H1 (cell line): ENCODE measurements at regions not wholly inside any gene's neighbourhood (a gene's known extent, or its start where the extent isn't known, plus 50 kb on each side); places are given as distances from the start of the nearest gene placed in this dataset.

ENCODE experiments used
- CEBPB ChIP-seq: IDR thresholded peaks from 2 replicates; pipeline ENCODE4 v1.6.1; 2012; ENCODE audit warnings: low read depth, low read length
- CTCF ChIP-seq, 3 experiments: IDR thresholded peaks; 1 replicate in 2 of 3; 2 replicates in 1 of 3; pipeline versions ENCODE4 v1.5.1 to v1.6.1; 2011; ENCODE audit warnings: low read length in 3 of 3, mild to moderate bottlenecking in 3 of 3, inconsistent platforms in 2 of 3, low read depth in 1 of 3, moderate library complexity in 1 of 3; ENCODE audit not compliant: insufficient read depth in 1 of 3; ENCODE audit errors: control extremely low read depth in 1 of 3
- JUND ChIP-seq: IDR thresholded peaks from 2 replicates; pipeline ENCODE4 v1.6.1; 2011; ENCODE audit warnings: mild to moderate bottlenecking, improper control_type of control experiment, low read length
- SIRT6 ChIP-seq: IDR thresholded peaks from one replicate; pipeline ENCODE4 v1.7.1; 2012; ENCODE audit warnings: low read length, inconsistent platforms

DNA sequence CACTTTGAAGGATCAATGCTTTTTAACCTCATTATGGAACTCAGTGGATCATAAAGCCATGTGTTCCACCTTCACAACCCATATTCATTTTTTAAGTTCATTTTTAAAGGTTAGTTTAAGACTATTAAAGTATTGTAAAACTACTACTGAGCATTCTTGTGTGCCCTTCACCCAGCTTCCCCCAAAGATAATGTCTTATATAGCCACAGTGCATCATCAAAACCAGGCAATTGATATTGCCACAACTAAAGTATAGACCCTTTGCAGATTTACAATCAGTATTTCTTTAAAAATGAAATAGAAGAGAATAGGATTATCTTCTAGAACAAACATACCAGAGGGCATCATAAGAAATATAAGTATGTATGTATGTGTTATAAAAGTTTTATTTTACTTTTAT lies 597.1 kb downstream of the CCSER2 start:
- TF ChIP-seq CTCF (IDR thresholded peaks at IDR 0.05; ENCODE audit: control extremely low read depth in 1 of 3, insufficient read depth in 1 of 3, low read depth in 1 of 3, low read length in 3 of 3): no peak
- TF ChIP-seq CEBPB: no peak
- TF ChIP-seq JUND: no peak
- no peak for TF ChIP-seq SIRT6
